ENCODE measurements at regions not wholly inside any gene's neighbourhood (a gene's known extent, or its start where the extent isn't known, plus 50 kb on each side); places are given as distances from the start of the nearest gene placed in this dataset.

- TF ChIP-seq USF1 (IDR thresholded peaks at IDR 0.05) (no peak), TAF1 (IDR thresholded peaks at IDR 0.05; ENCODE audit: low read depth) (no peak), CEBPB (IDR thresholded peaks at IDR 0.05) (no peak), MAX (IDR thresholded peaks at IDR 0.05) (no peak), FOXM1 (IDR thresholded peaks at IDR 0.05; ENCODE audit: borderline replicate concordance, low read depth) (no peak), TEAD4 (IDR thresholded peaks at IDR 0.05) (no peak), TCF12 (IDR thresholded peaks at IDR 0.05; ENCODE audit: low read depth) (no peak)
Measured at GRCh38 chr5:126357585-126358342, 65.4 kb upstream of the GRAMD2B start.
